ENCODE measurements at regions not wholly inside any gene's neighbourhood (a gene's known extent, or its start where the extent isn't known, plus 50 kb on each side); places are given as distances from the start of the nearest gene placed in this dataset.

DNA sequence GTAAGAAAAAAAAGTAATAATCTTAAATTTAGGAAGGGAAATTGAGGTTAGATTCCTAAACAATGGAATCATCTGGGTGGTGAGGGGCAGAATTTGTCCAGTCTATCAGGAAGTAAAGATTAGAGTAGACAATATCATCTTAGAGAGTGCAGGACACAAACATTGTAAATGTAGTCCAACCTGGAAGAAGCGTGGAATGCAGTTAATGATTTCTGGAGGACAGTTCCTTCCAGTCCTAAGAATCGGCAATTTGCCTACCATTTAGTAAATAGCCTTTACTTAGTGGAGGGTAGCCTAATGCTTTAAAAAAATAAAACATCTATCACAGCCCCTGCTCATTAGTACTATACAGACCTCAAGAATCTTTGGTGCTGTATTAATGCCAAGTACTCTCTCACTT is 147.5 kb upstream of the TTC29 start:
- TF ChIP-seq, protein P1, sequence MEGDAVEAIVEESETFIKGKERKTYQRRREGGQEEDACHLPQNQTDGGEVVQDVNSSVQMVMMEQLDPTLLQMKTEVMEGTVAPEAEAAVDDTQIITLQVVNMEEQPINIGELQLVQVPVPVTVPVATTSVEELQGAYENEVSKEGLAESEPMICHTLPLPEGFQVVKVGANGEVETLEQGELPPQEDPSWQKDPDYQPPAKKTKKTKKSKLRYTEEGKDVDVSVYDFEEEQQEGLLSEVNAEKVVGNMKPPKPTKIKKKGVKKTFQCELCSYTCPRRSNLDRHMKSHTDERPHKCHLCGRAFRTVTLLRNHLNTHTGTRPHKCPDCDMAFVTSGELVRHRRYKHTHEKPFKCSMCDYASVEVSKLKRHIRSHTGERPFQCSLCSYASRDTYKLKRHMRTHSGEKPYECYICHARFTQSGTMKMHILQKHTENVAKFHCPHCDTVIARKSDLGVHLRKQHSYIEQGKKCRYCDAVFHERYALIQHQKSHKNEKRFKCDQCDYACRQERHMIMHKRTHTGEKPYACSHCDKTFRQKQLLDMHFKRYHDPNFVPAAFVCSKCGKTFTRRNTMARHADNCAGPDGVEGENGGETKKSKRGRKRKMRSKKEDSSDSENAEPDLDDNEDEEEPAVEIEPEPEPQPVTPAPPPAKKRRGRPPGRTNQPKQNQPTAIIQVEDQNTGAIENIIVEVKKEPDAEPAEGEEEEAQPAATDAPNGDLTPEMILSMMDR (conservative IDR thresholded peaks at IDR 0.05; ENCODE audit: low read length), result no peak
- TF ChIP-seq EZH2phosphoT487 (IDR thresholded peaks at IDR 0.05; ENCODE audit: borderline replicate concordance), result no peak

Measured in Loucy (cell line).